GM23338 (cell line): ENCODE measurements at regions not wholly inside any gene's neighbourhood (a gene's known extent, or its start where the extent isn't known, plus 50 kb on each side); places are given as distances from the start of the nearest gene placed in this dataset.

Experiments used
- CREB1 ChIP-seq: fragments of 250-450 bp; sonication (Bioruptor Pico); IDR thresholded peaks from 2 replicates; pipeline ENCODE4 v1.5.0; 2020; ENCODE audit warnings: low read depth, mild to moderate bottlenecking, moderate library complexity
- EZH2 ChIP-seq: fragments of 200-600 bp; sonication (generic); IDR thresholded peaks from one replicate; pipeline ENCODE4 v1.8.0; 2017; ENCODE audit warnings: antibody characterized with exemption, mild to moderate bottlenecking, low read depth; ENCODE audit not compliant: unreplicated experiment
- EZH2phosphoT487 ChIP-seq: fragments of 200-600 bp; sonication (generic); IDR thresholded peaks from one replicate; pipeline ENCODE4 v1.8.1; 2018; ENCODE audit warnings: antibody characterized with exemption; ENCODE audit not compliant: unreplicated experiment
- JUNB ChIP-seq: IDR thresholded peaks from one replicate; pipeline ENCODE4 v1.6.1; 2016; ENCODE audit warnings: antibody characterized with exemption; ENCODE audit not compliant: unreplicated experiment
- NANOG ChIP-seq: IDR thresholded peaks from 2 replicates; pipeline ENCODE4 v1.6.1; 2016; ENCODE audit warnings: antibody characterized with exemption, borderline replicate concordance
- POLR2AphosphoS5 ChIP-seq: IDR thresholded peaks from 2 replicates; pipeline ENCODE4 v1.6.1; 2016; ENCODE audit warnings: antibody characterized with exemption, low read depth
- STAT1 ChIP-seq: IDR thresholded peaks from one replicate; pipeline ENCODE4 v1.6.1; 2016; ENCODE audit warnings: antibody characterized with exemption; ENCODE audit not compliant: unreplicated experiment
- ZNF114 ChIP-seq: fragments of 250-450 bp; sonication (Bioruptor Pico); IDR thresholded peaks from 2 replicates; pipeline ENCODE4 v1.5.0; 2020; ENCODE audit warnings: mild to moderate bottlenecking, moderate library complexity
- ZNF331 ChIP-seq: fragments of 250-450 bp; sonication (Bioruptor Pico); IDR thresholded peaks from 2 replicates; pipeline ENCODE4 v1.5.0; 2020; ENCODE audit warnings: low read depth, mild to moderate bottlenecking, moderate library complexity
- TF ChIP-seq, protein P1 (sequence below), 2 experiments: fragments of 200-600 bp in 1 of 2; sonication (generic) in 1 of 2; conservative IDR thresholded peaks; 2 replicates each; pipeline versions ENCODE4 v1.5.1 to v1.6.1; 2016 to 2017; ENCODE audit warnings: antibody characterized with exemption in 2 of 2, low read depth in 2 of 2, mild to moderate bottlenecking in 2 of 2, moderate library complexity in 1 of 2
- TF ChIP-seq, protein P2 (sequence below): IDR thresholded peaks from one replicate; pipeline ENCODE4 v1.6.1; 2018; ENCODE audit warnings: antibody characterized with exemption; ENCODE audit not compliant: unreplicated experiment
- TF ChIP-seq, protein P3 (sequence below): IDR thresholded peaks from 2 replicates; pipeline ENCODE4 v1.6.1; 2016; ENCODE audit warnings: antibody characterized with exemption

GRCh38 chr13:34863360-34864135 lies 78.5 kb upstream of the NBEA start:
- TF ChIP-seq, protein P1, sequence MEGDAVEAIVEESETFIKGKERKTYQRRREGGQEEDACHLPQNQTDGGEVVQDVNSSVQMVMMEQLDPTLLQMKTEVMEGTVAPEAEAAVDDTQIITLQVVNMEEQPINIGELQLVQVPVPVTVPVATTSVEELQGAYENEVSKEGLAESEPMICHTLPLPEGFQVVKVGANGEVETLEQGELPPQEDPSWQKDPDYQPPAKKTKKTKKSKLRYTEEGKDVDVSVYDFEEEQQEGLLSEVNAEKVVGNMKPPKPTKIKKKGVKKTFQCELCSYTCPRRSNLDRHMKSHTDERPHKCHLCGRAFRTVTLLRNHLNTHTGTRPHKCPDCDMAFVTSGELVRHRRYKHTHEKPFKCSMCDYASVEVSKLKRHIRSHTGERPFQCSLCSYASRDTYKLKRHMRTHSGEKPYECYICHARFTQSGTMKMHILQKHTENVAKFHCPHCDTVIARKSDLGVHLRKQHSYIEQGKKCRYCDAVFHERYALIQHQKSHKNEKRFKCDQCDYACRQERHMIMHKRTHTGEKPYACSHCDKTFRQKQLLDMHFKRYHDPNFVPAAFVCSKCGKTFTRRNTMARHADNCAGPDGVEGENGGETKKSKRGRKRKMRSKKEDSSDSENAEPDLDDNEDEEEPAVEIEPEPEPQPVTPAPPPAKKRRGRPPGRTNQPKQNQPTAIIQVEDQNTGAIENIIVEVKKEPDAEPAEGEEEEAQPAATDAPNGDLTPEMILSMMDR (conservative IDR thresholded peaks at IDR 0.05; ENCODE audit: low read depth in 2 of 2): no peak
- no peak for TF ChIP-seq EZH2phosphoT487
- TF ChIP-seq EZH2: no peak
- TF ChIP-seq, protein P2, sequence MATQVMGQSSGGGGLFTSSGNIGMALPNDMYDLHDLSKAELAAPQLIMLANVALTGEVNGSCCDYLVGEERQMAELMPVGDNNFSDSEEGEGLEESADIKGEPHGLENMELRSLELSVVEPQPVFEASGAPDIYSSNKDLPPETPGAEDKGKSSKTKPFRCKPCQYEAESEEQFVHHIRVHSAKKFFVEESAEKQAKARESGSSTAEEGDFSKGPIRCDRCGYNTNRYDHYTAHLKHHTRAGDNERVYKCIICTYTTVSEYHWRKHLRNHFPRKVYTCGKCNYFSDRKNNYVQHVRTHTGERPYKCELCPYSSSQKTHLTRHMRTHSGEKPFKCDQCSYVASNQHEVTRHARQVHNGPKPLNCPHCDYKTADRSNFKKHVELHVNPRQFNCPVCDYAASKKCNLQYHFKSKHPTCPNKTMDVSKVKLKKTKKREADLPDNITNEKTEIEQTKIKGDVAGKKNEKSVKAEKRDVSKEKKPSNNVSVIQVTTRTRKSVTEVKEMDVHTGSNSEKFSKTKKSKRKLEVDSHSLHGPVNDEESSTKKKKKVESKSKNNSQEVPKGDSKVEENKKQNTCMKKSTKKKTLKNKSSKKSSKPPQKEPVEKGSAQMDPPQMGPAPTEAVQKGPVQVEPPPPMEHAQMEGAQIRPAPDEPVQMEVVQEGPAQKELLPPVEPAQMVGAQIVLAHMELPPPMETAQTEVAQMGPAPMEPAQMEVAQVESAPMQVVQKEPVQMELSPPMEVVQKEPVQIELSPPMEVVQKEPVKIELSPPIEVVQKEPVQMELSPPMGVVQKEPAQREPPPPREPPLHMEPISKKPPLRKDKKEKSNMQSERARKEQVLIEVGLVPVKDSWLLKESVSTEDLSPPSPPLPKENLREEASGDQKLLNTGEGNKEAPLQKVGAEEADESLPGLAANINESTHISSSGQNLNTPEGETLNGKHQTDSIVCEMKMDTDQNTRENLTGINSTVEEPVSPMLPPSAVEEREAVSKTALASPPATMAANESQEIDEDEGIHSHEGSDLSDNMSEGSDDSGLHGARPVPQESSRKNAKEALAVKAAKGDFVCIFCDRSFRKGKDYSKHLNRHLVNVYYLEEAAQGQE: no peak
- no peak for TF ChIP-seq POLR2AphosphoS5
- TF ChIP-seq CREB1: no peak
- TF ChIP-seq, protein P3, sequence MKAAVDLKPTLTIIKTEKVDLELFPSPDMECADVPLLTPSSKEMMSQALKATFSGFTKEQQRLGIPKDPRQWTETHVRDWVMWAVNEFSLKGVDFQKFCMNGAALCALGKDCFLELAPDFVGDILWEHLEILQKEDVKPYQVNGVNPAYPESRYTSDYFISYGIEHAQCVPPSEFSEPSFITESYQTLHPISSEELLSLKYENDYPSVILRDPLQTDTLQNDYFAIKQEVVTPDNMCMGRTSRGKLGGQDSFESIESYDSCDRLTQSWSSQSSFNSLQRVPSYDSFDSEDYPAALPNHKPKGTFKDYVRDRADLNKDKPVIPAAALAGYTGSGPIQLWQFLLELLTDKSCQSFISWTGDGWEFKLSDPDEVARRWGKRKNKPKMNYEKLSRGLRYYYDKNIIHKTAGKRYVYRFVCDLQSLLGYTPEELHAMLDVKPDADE: no peak
- TF ChIP-seq STAT1: no peak
- TF ChIP-seq NANOG: no peak
- TF ChIP-seq ZNF331 (CRISPR knock-in tag): no peak
- no peak for TF ChIP-seq ZNF114 (CRISPR knock-in tag)
- no peak for TF ChIP-seq JUNB
